OCI-LY1 (cell line): ENCODE measurements at regions not wholly inside any gene's neighbourhood (a gene's known extent, or its start where the extent isn't known, plus 50 kb on each side); places are given as distances from the start of the nearest gene placed in this dataset.

Experiments used
- EZH2 ChIP-seq: fragments of 200-600 bp; sonication (generic), shearing (Covaris generic); IDR thresholded peaks from 2 replicates; pipeline ENCODE4 v1.8.0; 2017; ENCODE audit warnings: borderline replicate concordance, mixed run types, mild to moderate bottlenecking, antibody characterized with exemption, low read length, moderate library complexity, mixed read lengths
- TF ChIP-seq, protein P1 (sequence below): fragments of 200-600 bp; sonication (generic), shearing (Covaris generic); IDR thresholded peaks from 2 replicates; pipeline ENCODE4 v1.5.1; 2017; ENCODE audit warnings: mild to moderate bottlenecking, antibody characterized with exemption, low read length, moderate library complexity, mixed read lengths

DNA sequence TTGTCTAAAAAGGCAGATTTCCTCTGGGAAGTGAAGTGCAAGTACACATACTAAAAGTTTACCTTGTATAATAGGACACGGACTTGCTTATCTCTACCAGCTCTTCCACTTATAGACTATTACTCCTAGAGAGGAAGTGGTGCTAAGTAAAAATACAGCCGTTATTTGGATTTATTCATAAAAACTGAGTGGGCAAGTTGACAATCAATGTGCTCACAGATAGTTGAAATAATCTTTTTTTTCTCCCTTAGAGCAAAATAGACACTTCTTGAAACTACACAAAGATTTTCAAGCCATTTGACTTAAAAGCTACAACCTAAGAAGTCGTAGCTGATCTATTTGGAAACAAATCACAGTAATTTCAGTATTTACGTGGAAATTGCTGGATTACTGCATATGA is 2584.7 kb upstream of the PCDH20 start:
- TF ChIP-seq EZH2, result no peak
- TF ChIP-seq, protein P1, sequence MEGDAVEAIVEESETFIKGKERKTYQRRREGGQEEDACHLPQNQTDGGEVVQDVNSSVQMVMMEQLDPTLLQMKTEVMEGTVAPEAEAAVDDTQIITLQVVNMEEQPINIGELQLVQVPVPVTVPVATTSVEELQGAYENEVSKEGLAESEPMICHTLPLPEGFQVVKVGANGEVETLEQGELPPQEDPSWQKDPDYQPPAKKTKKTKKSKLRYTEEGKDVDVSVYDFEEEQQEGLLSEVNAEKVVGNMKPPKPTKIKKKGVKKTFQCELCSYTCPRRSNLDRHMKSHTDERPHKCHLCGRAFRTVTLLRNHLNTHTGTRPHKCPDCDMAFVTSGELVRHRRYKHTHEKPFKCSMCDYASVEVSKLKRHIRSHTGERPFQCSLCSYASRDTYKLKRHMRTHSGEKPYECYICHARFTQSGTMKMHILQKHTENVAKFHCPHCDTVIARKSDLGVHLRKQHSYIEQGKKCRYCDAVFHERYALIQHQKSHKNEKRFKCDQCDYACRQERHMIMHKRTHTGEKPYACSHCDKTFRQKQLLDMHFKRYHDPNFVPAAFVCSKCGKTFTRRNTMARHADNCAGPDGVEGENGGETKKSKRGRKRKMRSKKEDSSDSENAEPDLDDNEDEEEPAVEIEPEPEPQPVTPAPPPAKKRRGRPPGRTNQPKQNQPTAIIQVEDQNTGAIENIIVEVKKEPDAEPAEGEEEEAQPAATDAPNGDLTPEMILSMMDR, result no peak
